Lower leg skin (tissue), 4 donors: ENCODE measurements at regions not wholly inside any gene's neighbourhood (a gene's known extent, or its start where the extent isn't known, plus 50 kb on each side); places are given as distances from the start of the nearest gene placed in this dataset.
A peak's percentile ranks its signal among the peaks of the same experiment; 100 is the strongest.
"Not testable (repeated sequence)": the region's sequence is repeated elsewhere in the genome, so short reads cannot be mapped to it uniquely, and the experiment has no call there.

Source experiments
- DNase-seq, 2 donors: peaks; one replicate each; pipeline ENCODE4 v3.0.0-alpha.2; 2019; ENCODE audit warnings: low spot score in 2 of 2
- H3K4me3 ChIP-seq: fragments of 200-600 bp; sonication (generic); 2 replicates; pipeline ENCODE4 v1.5.1; 2017; ENCODE audit warnings: mild to moderate bottlenecking, low read depth; ENCODE audit not compliant: poor library complexity, severe bottlenecking
- POLR2A ChIP-seq, 2 donors: fragments of 450-650 bp; IDR thresholded peaks; one replicate each; pipeline ENCODE4 v1.6.1; 2016 to 2017; ENCODE audit warnings: antibody characterized with exemption in 2 of 2, mild to moderate bottlenecking in 1 of 2, moderate library complexity in 1 of 2
- WGBS, 2 donors: methylation state at CpG; one replicate each; pipeline ENCODE4 v1.1.5; 2018; 5-methylcytosine and 5-hydroxymethylcytosine counted together
- intact Hi-C: fragments of 100-400 bp; cut with DNase I; formaldehyde crosslinking; loops from one replicate; pipeline ENCODE4 v1.15.0; 2023; ENCODE audit warnings: low total_unique reads
- TF ChIP-seq, protein P1 (sequence below), 3 donors: fragments of 450-650 bp; IDR thresholded peaks; one replicate each; pipeline ENCODE4 v1.5.1; 2016; ENCODE audit warnings: antibody characterized with exemption in 3 of 3, mild to moderate bottlenecking in 3 of 3, moderate library complexity in 2 of 3

DNA sequence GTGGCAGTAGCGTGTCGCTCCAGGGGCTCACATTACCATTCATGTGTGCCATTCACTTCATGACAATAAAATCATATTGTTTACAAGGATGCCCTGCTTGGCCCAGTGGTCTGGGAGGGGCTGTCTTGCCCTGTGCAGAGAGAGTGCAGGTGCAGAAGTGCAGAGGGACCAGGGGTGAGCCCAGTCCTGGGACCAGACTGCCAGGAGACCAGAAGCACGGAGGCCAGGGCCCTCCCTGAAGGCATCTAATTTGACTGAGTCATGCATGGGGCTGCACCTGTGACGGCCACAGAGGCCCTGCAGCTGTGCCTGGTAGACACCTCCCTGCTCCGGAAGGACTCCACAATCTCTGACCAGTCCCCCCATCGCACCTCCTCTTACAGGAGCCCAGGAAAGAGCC is 164.4 kb upstream of the FOXD4L5 start:
- 73 to 91% methylated on average over 2 to 6 of the region's 6 CpGs for WGBS, 2 donors
- TF ChIP-seq POLR2A (IDR thresholded peaks at IDR 0.05) = no peak
- TF ChIP-seq, protein P1, sequence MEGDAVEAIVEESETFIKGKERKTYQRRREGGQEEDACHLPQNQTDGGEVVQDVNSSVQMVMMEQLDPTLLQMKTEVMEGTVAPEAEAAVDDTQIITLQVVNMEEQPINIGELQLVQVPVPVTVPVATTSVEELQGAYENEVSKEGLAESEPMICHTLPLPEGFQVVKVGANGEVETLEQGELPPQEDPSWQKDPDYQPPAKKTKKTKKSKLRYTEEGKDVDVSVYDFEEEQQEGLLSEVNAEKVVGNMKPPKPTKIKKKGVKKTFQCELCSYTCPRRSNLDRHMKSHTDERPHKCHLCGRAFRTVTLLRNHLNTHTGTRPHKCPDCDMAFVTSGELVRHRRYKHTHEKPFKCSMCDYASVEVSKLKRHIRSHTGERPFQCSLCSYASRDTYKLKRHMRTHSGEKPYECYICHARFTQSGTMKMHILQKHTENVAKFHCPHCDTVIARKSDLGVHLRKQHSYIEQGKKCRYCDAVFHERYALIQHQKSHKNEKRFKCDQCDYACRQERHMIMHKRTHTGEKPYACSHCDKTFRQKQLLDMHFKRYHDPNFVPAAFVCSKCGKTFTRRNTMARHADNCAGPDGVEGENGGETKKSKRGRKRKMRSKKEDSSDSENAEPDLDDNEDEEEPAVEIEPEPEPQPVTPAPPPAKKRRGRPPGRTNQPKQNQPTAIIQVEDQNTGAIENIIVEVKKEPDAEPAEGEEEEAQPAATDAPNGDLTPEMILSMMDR (IDR thresholded peaks at IDR 0.05) = no peak
- DNase-seq = no peak
- no peak overlapping the region for H3K4me3 ChIP-seq
- intact Hi-C loops = no loop called here

DNA sequence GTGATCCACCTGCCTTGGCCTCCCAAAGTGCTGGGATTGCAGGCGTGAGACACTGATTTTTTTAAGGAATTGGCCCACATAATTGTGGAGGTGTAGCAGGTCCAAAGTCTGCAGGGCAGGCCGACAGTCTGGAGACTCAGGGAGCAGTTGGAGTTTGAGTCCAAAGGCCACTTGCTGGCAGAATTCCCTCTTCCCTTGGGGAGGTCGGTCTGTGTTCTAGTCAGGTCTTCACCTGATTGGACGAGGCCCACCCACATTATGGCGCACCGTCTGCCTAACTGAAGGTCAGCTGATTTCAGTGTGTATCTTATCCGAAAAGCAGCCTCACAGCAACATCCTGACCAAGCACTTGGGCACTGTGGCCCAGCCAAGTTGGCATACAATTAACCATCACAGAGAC is 162.1 kb upstream of the FOXD4L5 start:
- DNase-seq, intact Hi-C loops, H3K4me3 ChIP-seq: not testable (repeated sequence)
- WGBS, 2 donors = 84 to 85% methylated on average over 7 of the region's 7 CpGs

DNA sequence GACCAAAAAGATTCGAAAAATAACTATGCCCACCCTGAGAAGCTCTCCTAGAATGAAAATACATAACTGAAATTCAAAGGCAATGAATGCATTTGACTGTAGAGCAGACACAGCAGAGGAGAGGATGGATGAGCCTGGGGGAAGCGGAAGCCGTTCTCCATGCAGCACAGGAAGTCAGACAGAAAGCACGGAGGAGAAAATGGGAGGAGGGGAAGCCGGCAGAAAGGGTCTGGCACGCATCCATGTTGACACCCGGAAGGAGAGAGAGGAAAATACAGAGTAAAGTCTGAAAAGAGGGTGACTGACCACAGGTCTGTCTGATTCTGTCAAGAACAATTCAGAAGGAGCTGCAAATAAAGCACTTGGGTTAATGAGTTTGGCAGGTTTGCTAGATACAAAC is 161.0 kb upstream of the FOXD4L5 start:
- 80 to 82% methylated on average over 7 of the region's 7 CpGs for WGBS, 2 donors
- intact Hi-C loops, DNase-seq, H3K4me3 ChIP-seq: not testable (repeated sequence)

DNA sequence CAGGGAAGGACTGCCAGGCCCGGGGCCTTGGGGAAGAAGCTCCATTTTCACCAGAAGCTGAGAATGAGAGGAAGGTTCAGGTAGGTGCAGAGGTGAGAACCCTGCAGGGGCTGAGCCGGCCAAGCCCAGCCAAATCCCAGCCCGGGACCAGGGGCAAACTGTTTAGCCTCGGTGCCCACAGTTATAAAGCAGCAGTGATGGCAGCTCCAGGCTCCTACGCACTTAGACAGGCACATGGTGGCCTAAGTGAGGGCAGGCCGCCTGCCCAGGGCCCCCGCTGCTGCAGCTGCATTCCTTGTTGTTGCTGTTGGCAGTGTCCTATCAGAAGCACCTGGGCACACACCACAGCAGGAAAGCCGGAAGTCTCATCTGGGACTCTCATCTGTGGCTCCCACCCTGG is 159.9 kb upstream of the FOXD4L5 start:
- WGBS, 2 donors = 65 to 83% methylated on average over 4 to 8 of the region's 8 CpGs
- TF ChIP-seq POLR2A (IDR thresholded peaks at IDR 0.05) = no peak
- TF ChIP-seq, protein P1 (IDR thresholded peaks at IDR 0.05) = no peak
- no peak for DNase-seq
- H3K4me3 ChIP-seq = no peak overlapping the region
- intact Hi-C loops = no loop called here

DNA sequence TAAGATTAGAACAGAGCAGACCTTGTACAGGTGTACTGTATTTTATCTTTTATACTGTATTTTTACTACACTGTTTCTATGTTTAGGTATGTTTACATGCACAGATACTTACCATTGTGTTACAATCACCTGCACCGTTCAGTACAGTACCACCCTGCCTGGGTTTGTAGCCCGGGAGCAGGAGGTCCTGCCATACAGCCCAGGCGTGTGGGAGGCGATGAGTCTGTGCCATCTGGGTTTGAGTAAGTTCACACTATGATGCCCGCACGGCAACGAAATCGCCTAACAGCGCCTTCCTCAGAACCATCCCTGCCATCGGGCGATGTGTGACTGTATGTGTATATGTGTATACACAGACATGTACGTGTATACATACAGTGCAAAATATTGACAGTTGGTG is 157.1 kb upstream of the FOXD4L5 start:
- H3K4me3 ChIP-seq, intact Hi-C loops: not testable (repeated sequence)
- peak in 1 of 2 donors; percentile 49 for DNase-seq
- WGBS, 2 donors = 87 to 90% methylated on average over 11 to 12 of the region's 12 CpGs

DNA sequence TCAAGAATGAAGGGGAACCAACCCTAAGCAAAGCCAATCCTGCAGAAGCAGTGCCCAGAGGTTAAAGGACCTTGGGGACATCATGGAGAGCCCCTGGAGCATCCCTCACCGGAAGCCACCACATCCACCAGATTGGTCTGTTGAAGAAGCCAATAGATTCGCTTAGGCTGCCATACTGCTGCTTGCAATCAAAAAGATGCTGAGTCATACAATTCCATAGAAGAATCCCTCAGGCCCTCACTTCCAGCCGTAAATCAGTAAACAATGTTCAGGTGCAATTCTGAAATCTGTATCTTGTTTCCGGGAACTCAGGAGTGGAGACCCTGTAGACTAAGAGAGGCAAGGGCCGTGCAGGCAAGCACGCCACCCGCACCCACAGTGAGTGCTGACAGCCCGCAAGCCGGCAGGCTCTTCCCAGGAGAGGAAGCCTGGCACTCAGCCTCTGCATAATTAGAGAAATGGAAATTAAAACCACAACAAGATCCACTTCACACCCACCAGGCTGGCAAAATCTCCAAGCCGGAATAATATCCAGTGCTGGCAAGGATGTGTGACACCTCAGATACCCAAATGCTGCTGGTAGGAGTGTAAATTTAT is 156.4 kb upstream of the FOXD4L5 start:
- DNase-seq = peak in 1 of 2 donors; percentile 32
- H3K4me3 ChIP-seq, intact Hi-C loops: not testable (repeated sequence)
- 89 to 92% methylated on average over 10 of the region's 10 CpGs for WGBS, 2 donors

DNA sequence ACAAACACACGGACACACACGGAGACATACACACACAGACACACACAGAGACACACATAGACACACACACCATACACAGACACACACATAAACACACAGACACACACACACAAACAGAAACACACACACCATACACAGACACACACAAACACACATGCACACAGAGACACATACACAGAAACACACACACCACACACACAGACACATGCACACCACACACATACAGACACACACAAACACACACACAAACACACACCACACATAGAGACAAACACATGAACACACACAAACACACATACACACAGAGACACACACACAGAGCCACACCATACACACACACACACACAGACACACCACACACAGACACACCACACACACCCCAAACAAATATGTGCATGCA is 152.7 kb upstream of the FOXD4L5 start:
- no peak for DNase-seq
- intact Hi-C loops = no loop called here
- no peak overlapping the region for H3K4me3 ChIP-seq
- 70 to 79% methylated on average over 2 of the region's 2 CpGs for WGBS, 2 donors
- TF ChIP-seq, protein P1 (IDR thresholded peaks at IDR 0.05) = no peak
- TF ChIP-seq POLR2A (IDR thresholded peaks at IDR 0.05) = no peak

DNA sequence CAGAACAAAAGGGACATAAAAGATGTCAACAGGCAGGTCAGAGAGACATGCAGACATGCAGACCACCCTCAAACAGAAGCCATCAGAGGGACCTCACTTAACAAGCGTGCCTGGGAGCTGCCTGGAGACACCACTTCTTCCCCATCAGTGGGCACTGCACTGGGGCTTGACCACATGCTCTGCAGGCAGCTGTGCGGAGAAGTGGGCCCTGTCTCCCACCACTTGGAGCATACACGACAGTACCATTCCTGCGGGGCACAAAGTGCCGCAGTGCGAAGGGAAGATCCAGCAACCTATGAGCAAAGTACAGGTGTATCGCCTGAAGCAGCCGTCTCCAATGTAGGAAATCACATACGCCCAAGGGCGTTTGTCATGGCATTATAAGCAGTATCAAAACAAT is 150.5 kb upstream of the FOXD4L5 start:
- no peak overlapping the region for H3K4me3 ChIP-seq
- intact Hi-C loops = no loop called here
- 83 to 92% methylated on average over 10 of the region's 10 CpGs for WGBS, 2 donors
- DNase-seq = no peak
- TF ChIP-seq, protein P1 (IDR thresholded peaks at IDR 0.05) = no peak
- TF ChIP-seq POLR2A (IDR thresholded peaks at IDR 0.05) = no peak
